ENCODE measurements at regions not wholly inside any gene's neighbourhood (a gene's known extent, or its start where the extent isn't known, plus 50 kb on each side); places are given as distances from the start of the nearest gene placed in this dataset.

- DNase-seq, result no peak
These were observed 430.1 kb downstream of the FBXO15 start for GRCh38 chr18:73717570-73717969.

GRCh38 chr18:73715210-73715670, 432.4 kb downstream of the FBXO15 start:
- no peak for DNase-seq

DNA sequence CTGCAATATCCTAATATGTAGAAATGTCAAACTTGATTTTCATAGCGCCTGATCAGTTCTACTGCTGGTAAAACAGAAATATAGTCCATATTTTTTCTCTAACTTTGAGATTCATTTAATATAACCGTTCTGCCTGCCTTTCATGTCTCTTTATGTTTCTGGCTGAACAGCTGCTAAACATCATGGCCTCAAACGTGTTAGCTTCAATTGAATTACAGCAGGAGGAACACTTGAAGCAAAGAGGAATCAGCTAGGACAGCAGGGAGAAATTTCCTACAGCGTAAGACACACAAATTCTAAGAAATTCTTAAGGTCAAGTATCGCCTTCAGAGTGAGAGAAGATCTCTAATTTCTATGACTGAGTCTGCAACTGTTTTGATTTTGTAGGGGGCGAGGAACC, 433.2 kb downstream of the FBXO15 start:
- no peak for DNase-seq

- DNase-seq, result no peak
These were observed 436.4 kb downstream of the FBXO15 start for GRCh38 chr18:73711256-73711655.

GRCh38 chr18:73708591-73708990, 439.0 kb downstream of the FBXO15 start:
- DNase-seq, result no peak

GRCh38 chr18:73707035-73707434, 440.6 kb downstream of the FBXO15 start:
- no peak for DNase-seq

GRCh38 chr18:73697353-73697752, 450.3 kb downstream of the FBXO15 start:
- DNase-seq, result no peak

GRCh38 chr18:73696698-73697097, 450.9 kb downstream of the FBXO15 start:
- no peak for DNase-seq

DNA sequence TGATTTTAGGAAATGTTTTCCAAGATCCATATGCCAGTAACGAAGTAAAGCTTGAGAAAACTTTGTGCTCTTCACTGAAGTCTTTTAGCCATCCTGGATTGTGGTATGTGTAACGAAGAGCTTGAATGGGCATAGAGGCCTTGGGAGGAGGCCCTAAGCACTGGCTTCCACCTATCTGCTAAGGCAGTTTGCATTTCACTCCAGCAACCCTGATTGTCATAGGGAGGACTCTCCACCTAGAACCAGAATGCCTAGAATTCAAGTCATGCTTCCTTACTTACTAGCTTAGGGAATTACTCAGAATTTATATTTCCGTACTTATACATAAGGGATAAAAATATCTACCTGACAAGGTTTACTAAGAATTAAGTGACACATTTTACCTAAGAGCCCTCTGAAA, 451.5 kb downstream of the FBXO15 start:
- no peak for DNase-seq

- DNase-seq, result no peak
These were observed 454.5 kb downstream of the FBXO15 start for GRCh38 chr18:73693091-73693490.

GRCh38 chr18:73691624-73692023, 456.0 kb downstream of the FBXO15 start:
- no peak for DNase-seq

GRCh38 chr18:73691118-73691517, 456.5 kb downstream of the FBXO15 start:
- DNase-seq, result no peak

- no peak for DNase-seq
These were observed 457.4 kb downstream of the FBXO15 start for GRCh38 chr18:73690222-73690621.

DNA sequence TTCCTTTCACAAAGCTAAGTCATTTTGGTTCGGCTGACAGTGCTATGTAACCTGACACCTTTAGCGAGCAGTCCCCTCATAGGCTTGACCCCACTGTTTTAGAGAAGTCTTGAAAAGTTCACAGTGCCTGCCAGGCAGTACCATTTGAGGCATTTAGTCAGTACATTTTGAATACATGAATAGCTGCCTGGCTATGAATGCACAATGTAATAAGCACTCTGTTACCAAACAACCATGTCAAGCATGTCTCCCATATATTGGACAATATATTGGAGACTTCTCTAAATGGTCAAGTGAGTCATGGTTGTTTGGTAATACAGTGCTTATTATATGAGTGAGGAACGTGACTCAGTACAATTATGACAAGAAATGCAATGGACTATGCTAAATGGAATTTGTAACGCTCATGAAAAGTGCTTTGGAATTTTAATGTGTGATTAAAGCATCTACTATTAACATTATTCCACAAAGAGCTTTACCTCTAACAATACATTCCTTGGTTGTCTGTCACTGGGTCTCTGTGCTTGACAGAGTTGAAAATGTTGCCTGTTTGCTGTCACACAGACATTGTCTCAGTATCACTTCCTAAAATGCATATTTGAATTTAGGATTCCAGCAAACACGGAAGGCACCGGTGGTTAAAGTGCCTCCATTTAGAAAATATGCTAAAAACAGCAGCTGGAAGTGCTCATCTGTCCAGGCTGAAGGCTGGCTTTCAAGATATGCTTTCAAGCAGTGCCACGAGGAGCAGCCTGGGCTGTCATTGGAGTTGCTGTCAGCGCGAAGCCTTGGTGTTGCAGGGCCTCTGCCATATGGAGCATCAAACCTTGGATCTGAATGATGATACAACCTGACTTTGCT, 458.6 kb downstream of the FBXO15 start:
- DNase-seq, result no peak

GRCh38 chr18:73688161-73688560, 459.5 kb downstream of the FBXO15 start:
- DNase-seq, result no peak

DNA sequence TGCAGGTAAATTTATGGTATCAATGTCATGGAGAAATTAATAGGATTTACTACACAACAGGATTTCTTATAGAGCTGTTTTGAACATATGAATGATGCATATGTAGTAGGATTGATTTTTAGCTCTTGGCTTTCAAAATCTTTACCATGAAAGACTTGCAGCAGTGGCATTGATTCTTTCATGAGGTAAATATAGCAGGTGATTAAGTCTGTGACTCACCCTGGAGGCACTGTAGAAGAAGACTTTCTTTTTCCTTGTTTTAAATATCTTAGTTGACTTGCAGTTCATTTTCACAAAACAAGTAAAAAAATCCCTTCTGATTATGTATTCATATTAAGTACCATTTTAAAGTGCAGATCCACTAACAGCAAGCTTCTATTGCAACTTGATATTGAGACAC, 463.0 kb downstream of the FBXO15 start:
- DNase-seq, result no peak

DNA sequence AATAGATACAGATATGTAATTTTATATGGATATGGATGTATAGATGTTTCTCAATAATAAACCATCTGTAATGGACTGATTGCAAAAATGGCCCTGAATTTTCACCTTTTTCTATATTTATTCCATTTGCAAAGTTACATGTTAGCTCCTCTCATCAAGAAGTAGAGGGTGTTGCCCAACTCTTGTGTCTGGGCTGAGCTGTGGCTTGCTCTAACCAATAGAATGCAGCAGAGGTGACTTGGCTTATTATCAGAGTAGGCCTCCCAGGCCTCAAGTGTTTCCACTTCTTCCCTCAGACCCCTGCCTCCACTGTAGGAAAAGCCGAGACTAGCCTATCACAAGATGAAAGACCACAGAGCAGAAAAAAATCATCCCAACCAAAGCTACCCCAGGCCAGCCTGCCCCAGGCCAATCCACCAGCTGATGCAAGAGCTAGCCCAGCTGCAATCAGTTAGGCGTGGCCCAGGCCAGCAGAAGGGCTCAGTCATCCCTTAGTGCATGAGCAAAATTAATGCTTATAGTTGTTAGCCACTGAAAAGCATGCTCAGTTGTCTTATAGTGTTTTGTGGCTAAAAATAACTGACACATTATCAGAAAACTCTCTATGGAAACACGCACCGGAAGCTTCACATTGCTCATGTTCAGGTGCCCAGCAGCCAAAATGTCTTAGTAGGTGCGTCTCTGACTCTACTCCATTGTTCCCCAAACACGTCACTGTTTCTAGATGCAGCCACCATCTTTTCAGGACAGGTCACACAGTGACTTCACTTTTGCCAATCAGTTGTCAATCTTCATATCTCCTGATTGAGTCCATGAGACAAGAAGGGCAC, 464.0 kb downstream of the FBXO15 start:
- DNase-seq, result no peak

DNA sequence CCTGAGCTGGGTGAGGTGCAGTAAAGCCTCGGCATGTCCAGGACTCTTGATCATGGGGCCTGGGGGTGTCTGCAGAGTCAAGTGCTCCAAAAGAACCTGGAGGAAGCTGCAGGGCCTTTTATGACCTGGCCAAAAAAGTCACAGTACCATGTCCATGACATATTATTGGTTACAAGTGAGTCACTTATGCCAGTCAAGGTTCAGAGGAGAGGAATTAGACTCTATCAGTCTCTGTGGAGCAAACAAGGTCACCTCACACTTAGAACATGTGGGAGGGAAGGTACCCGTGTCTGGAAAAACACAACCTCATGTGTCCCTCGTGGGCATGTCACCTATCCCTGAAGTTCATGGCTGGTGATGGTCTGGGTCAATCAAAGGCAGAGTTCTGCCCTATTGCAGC, 465.7 kb downstream of the FBXO15 start:
- no peak for DNase-seq

GRCh38 chr18:73681398-73681797, 466.2 kb downstream of the FBXO15 start:
- DNase-seq, result no peak

DNA sequence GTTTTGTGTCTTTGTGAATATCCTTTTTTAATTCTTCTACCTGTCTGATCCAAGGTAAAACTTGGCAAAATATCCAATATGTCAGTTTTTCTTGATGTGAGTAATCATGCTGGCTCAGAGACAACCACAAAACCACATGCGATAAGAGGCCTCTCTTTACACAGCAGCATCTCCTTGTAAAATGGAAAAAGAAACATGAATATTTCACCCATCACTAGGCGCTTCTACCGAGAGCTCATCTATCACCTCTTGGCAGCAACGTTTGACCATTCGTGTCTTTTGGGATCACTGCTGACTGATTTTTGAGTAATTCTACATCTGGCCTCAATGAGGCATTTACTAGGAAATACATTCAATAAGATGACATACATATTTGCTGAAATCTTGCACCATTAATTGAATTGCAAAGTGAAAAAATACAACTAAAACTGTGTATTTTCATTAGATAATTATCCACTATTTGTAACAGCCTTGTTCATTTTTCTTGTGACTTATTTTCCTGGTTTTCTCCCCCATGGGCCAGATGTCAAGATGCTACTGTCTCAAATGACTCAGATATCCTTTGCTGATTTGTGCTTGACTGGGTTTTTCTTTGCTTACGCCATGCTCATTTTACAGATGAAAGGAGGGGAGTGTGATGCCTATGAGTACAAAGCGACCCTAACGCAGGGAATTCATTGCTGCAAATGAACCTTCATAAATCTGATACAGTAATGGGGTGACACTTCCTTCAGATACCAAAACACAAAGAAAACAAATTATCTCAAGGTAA, 467.5 kb downstream of the FBXO15 start:
- DNase-seq, result no peak

- no peak for DNase-seq
These were observed 470.2 kb downstream of the FBXO15 start for GRCh38 chr18:73677450-73677849.

- no peak for DNase-seq
These were observed 473.3 kb downstream of the FBXO15 start for GRCh38 chr18:73674125-73674865.
